22Rv1 (cell line): ENCODE measurements at regions not wholly inside any gene's neighbourhood (a gene's known extent, or its start where the extent isn't known, plus 50 kb on each side); places are given as distances from the start of the nearest gene placed in this dataset.

Source experiments
- ZFX ChIP-seq: fragments of 450-650 bp; IDR thresholded peaks from 2 replicates; pipeline ENCODE4 v1.6.1; 2017; ENCODE audit warnings: antibody characterized with exemption, borderline replicate concordance
- TF ChIP-seq, protein P1 (sequence below): fragments of 450-650 bp; IDR thresholded peaks from 2 replicates; pipeline ENCODE4 v1.5.1; 2017; ENCODE audit warnings: mild to moderate bottlenecking

DNA sequence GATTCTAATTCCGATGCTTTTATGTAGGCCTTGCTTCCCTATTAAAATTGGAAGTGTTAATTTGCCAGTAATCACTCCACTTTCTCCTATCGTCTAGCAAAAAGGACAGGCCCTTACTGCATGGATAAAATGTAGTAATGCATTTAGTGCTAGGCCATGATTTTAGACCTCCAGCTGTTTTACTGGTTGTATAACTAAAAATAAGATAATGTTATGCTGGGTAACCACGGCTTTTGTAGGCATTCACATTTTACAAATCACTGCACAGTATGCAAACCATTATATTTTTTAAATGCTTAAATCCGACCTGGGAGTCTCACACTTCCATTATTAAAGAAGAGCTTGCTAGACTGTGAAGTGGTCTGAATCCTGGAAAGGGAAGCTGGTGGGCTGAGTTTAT lies 179.5 kb downstream of the TFAP2A start:
- TF ChIP-seq, protein P1, sequence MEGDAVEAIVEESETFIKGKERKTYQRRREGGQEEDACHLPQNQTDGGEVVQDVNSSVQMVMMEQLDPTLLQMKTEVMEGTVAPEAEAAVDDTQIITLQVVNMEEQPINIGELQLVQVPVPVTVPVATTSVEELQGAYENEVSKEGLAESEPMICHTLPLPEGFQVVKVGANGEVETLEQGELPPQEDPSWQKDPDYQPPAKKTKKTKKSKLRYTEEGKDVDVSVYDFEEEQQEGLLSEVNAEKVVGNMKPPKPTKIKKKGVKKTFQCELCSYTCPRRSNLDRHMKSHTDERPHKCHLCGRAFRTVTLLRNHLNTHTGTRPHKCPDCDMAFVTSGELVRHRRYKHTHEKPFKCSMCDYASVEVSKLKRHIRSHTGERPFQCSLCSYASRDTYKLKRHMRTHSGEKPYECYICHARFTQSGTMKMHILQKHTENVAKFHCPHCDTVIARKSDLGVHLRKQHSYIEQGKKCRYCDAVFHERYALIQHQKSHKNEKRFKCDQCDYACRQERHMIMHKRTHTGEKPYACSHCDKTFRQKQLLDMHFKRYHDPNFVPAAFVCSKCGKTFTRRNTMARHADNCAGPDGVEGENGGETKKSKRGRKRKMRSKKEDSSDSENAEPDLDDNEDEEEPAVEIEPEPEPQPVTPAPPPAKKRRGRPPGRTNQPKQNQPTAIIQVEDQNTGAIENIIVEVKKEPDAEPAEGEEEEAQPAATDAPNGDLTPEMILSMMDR, result no peak
- no peak for TF ChIP-seq ZFX
